ENCODE measurements at regions not wholly inside any gene's neighbourhood (a gene's known extent, or its start where the extent isn't known, plus 50 kb on each side); places are given as distances from the start of the nearest gene placed in this dataset.

- peak; percentile 47 for TF ChIP-seq MEIS2 (IDR thresholded peaks at IDR 0.05; ENCODE audit: partially characterized antibody)
- no peak; the same call in 1 of the 2 replicates for TF ChIP-seq MITF (IDR thresholded peaks at IDR 0.05)
- TF ChIP-seq BACH1 (tag; IDR thresholded peaks at IDR 0.05): no peak
- TF ChIP-seq LCOR (CRISPR knock-in tag; IDR thresholded peaks at IDR 0.05): no peak
- TF ChIP-seq ZNF830 (CRISPR knock-in tag; IDR thresholded peaks at IDR 0.05): no peak
- no peak for TF ChIP-seq POLR2B (IDR thresholded peaks at IDR 0.05; ENCODE audit: low read depth, partially characterized antibody)
- peak; percentile 68 for TF ChIP-seq SMAD1 (IDR thresholded peaks at IDR 0.05; ENCODE audit: low read depth, low read length, partially characterized antibody)
- no peak for TF ChIP-seq SNRNP70 (optimal IDR thresholded peaks at IDR 0.05; ENCODE audit: low read depth, low read length)
- TF ChIP-seq ZNF174 (CRISPR knock-in tag; IDR thresholded peaks at IDR 0.05): no peak
- no peak for TF ChIP-seq CCAR2 (IDR thresholded peaks at IDR 0.05; ENCODE audit: low read depth, low read length)
- TF ChIP-seq ZNF668 (CRISPR knock-in tag; IDR thresholded peaks at IDR 0.05): no peak
- TF ChIP-seq NONO (IDR thresholded peaks at IDR 0.05; ENCODE audit: low read depth in 2 of 2, low read length in 1 of 2): no peak
- 0 out of 2 replicates have a peak, but pooled peaks have one; percentile 40 for TF ChIP-seq CLOCK (CRISPR knock-in tag; IDR thresholded peaks at IDR 0.05; ENCODE audit: borderline replicate concordance)
- TF ChIP-seq CTCFL (IDR thresholded peaks at IDR 0.05; ENCODE audit: borderline replicate concordance, insufficient read depth, low read depth, low read length, poor library complexity, severe bottlenecking): no peak
- TF ChIP-seq IFI16 (CRISPR knock-in tag; IDR thresholded peaks at IDR 0.05): no peak
- no peak for TF ChIP-seq KAT7 (CRISPR knock-in tag; IDR thresholded peaks at IDR 0.05; ENCODE audit: borderline replicate concordance)
- TF ChIP-seq OTX1 (CRISPR knock-in tag; IDR thresholded peaks at IDR 0.05): no peak
- no peak; the same call in 1 of the 2 replicates for TF ChIP-seq ZBTB2 (IDR thresholded peaks at IDR 0.05)
- no peak for TF ChIP-seq ATF4 (CRISPR knock-in tag; IDR thresholded peaks at IDR 0.05)
- no peak for TF ChIP-seq RFX5 (IDR thresholded peaks at IDR 0.05; ENCODE audit: low read depth, low read length)
These were observed 81.8 kb upstream of the NANOGP8 start (continued) for GRCh38 chr15:35166730-35167359.
